ENCODE measurements at regions not wholly inside any gene's neighbourhood (a gene's known extent, or its start where the extent isn't known, plus 50 kb on each side); places are given as distances from the start of the nearest gene placed in this dataset.
"Not testable (repeated sequence)": the region's sequence is repeated elsewhere in the genome, so short reads cannot be mapped to it uniquely, and the experiment has no call there.

GRCh38 chr9:63450836-63451235 is 1834.2 kb downstream of the FOXD4L5 start:
- DNase-seq: not testable (repeated sequence)

GRCh38 chr9:63425123-63425522 is 1859.9 kb downstream of the FOXD4L5 start:
- not testable (repeated sequence) for DNase-seq

GRCh38 chr9:63390897-63391296 is 1894.1 kb downstream of the FOXD4L5 start:
- not testable (repeated sequence) for DNase-seq

GRCh38 chr9:63385479-63385878 is 1899.5 kb downstream of the FOXD4L5 start:
- DNase-seq: not testable (repeated sequence)

- not testable (repeated sequence) for DNase-seq
Measured at GRCh38 chr9:63379864-63380263, 1905.1 kb downstream of the FOXD4L5 start.

- peak; percentile 51 for DNase-seq
Measured at GRCh38 chr9:63354219-63354618, 1930.8 kb downstream of the FOXD4L5 start.

GRCh38 chr9:63347347-63347746 is 1937.7 kb downstream of the FOXD4L5 start:
- DNase-seq: not testable (repeated sequence)

- peak; percentile 79 for DNase-seq
Measured at GRCh38 chr9:63346310-63347048, 1938.5 kb downstream of the FOXD4L5 start.

- not testable (repeated sequence) for DNase-seq
Measured at GRCh38 chr9:63344408-63344807, 1940.6 kb downstream of the FOXD4L5 start.

- DNase-seq: not testable (repeated sequence)
Measured at GRCh38 chr9:63342528-63342927, 1942.5 kb downstream of the FOXD4L5 start.

GRCh38 chr9:63337899-63338604 is 1947.0 kb downstream of the FOXD4L5 start:
- peak; percentile 55 for DNase-seq

GRCh38 chr9:63335286-63335685 is 1949.7 kb downstream of the FOXD4L5 start:
- not testable (repeated sequence) for DNase-seq

- DNase-seq: not testable (repeated sequence)
Measured at GRCh38 chr9:63334187-63334586, 1950.8 kb downstream of the FOXD4L5 start.

GRCh38 chr9:63333083-63333482 is 1951.9 kb downstream of the FOXD4L5 start:
- DNase-seq: not testable (repeated sequence)

- not testable (repeated sequence) for DNase-seq
Measured at GRCh38 chr9:63328313-63328712, 1956.7 kb downstream of the FOXD4L5 start.

GRCh38 chr9:63327211-63327610 is 1957.8 kb downstream of the FOXD4L5 start:
- not testable (repeated sequence) for DNase-seq

GRCh38 chr9:63326665-63327064 is 1958.3 kb downstream of the FOXD4L5 start:
- not testable (repeated sequence) for DNase-seq

- not testable (repeated sequence) for DNase-seq
Measured at GRCh38 chr9:63325696-63326095, 1959.3 kb downstream of the FOXD4L5 start.

- not testable (repeated sequence) for DNase-seq
Measured at GRCh38 chr9:63318093-63318492, 1966.9 kb downstream of the FOXD4L5 start.

GRCh38 chr9:63315387-63315786 is 1969.6 kb downstream of the FOXD4L5 start:
- DNase-seq: not testable (repeated sequence)

GRCh38 chr9:63296848-63297247 is 1988.2 kb downstream of the FOXD4L5 start:
- not testable (repeated sequence) for DNase-seq

GRCh38 chr9:63296366-63296765 is 1988.6 kb downstream of the FOXD4L5 start:
- not testable (repeated sequence) for DNase-seq

GRCh38 chr9:63289971-63290370 is 1995.0 kb downstream of the FOXD4L5 start:
- not testable (repeated sequence) for DNase-seq

Data from activated CD4-positive, alpha-beta T cell treated with anti-CD3 and anti-CD28 coated beads, Interleukin-2, Interleukin-6, amounts not matched to agents 100 ng/mL and 50 ng/mL, durations not matched to agents 16 hours and 8 hours (primary cell).